HCT116 (cell line): ENCODE measurements at regions not wholly inside any gene's neighbourhood (a gene's known extent, or its start where the extent isn't known, plus 50 kb on each side); places are given as distances from the start of the nearest gene placed in this dataset.

Experiments used
- ATAC-seq: fragments of 200-7000 bp; cut with Tn5 transposase; 2 replicates; pipeline ENCODE4 v1.9.1; 2020; ENCODE audit warnings: mild to moderate bottlenecking, moderate library complexity
- BruUV-seq: library from RNA; stranded (reverse); fragments of 400-500 nt; replicated peaks from 2 replicates; lab custom pipeline; 2021; lab: Mats Ljungman, UMichigan
- CTCF ChIA-PET: fragments of 300-600 bp; sonication (Branson Sonifier 250); formaldehyde crosslinking; loops from one replicate; lab custom pipeline; 2021; ENCODE audit warnings: antibody characterized with exemption; lab: Charles Lee
- POLR2A ChIA-PET: fragments of 300-600, 350-600 bp; sonication (Branson Sonifier 250); formaldehyde crosslinking; loops from one replicate; lab custom pipeline; 2021; ENCODE audit warnings: antibody characterized with exemption; lab: Charles Lee
- RAD21 ChIA-PET, 2 experiments: fragments of 300-600 bp; sonication (Branson Sonifier 250); formaldehyde crosslinking; loops; one replicate each; lab custom pipeline; 2023; ENCODE audit warnings: low total read pairs in 2 of 2; ENCODE audit not compliant: uncharacterized antibody in 2 of 2, unreplicated experiment in 2 of 2, low non-redundant PET in 1 of 2; lab: Charles Lee
- DNase-seq: peaks from one replicate; pipeline ENCODE4 v3.0.0-alpha.2; 2010; ENCODE audit warnings: low read depth, low spot score
- H2AFZ ChIP-seq: fragments of 200-600 bp; shearing (Covaris generic), sonication (generic); 2 replicates; pipeline ENCODE4 v1.6.1; 2017; ENCODE audit warnings: low read depth, mixed run types, mixed read lengths, antibody characterized with exemption, low read length; ENCODE audit not compliant: poor library complexity, severe bottlenecking
- H3K27ac ChIP-seq: 2 replicates; pipeline ENCODE4 v1.5.1; 2012; ENCODE audit warnings: low read depth, low read length
- H3K27me3 ChIP-seq: fragments of 200-600 bp; sonication (generic); 2 replicates; pipeline ENCODE4 v1.6.1; 2016; ENCODE audit warnings: mixed run types, low read length, mixed read lengths; ENCODE audit not compliant: insufficient read depth
- H3K36me3 ChIP-seq, 2 experiments: fragments of 200-500 bp in 1 of 2; fragments of 200-600 bp in 1 of 2; sonication (Bioruptor generic) in 1 of 2; sonication (generic) in 1 of 2; 2 replicates each; pipeline versions ENCODE4 v1.5.1 to v1.6.1; 2014 to 2016; ENCODE audit warnings: low read length in 2 of 2, inconsistent platforms in 1 of 2, mixed read lengths in 1 of 2, mixed run types in 1 of 2; ENCODE audit not compliant: insufficient read depth in 2 of 2, control insufficient read depth in 1 of 2
- H3K4me1 ChIP-seq, 2 experiments: fragments of 200-600 bp in 1 of 2; sonication (generic) in 1 of 2; 2 replicates each; pipeline versions ENCODE4 v1.5.1 to v1.6.1; 2012 to 2017; ENCODE audit warnings: low read length in 2 of 2, inconsistent platforms in 1 of 2, mild to moderate bottlenecking in 1 of 2, mixed read lengths in 1 of 2, mixed run types in 1 of 2, moderate library complexity in 1 of 2; ENCODE audit not compliant: insufficient read depth in 2 of 2, control insufficient read depth in 1 of 2
- H3K4me2 ChIP-seq: fragments of 200-600 bp; sonication (generic); 2 replicates; pipeline ENCODE4 v1.6.1; 2017; ENCODE audit warnings: mixed run types, low read length, mixed read lengths
- H3K4me3 ChIP-seq, 2 experiments: fragments of 200-600 bp in 1 of 2; sonication (generic) in 1 of 2; replicated peaks in 1 of 2; 2 replicates each; pipeline ENCODE4 v1.5.1; 2011 to 2016; ENCODE audit warnings: low read length in 2 of 2, control low read depth in 1 of 2, low read depth in 1 of 2, mild to moderate bottlenecking in 1 of 2, mixed read lengths in 1 of 2, mixed run types in 1 of 2
- H3K79me2 ChIP-seq: fragments of 200-600 bp; sonication (generic); 2 replicates; pipeline ENCODE4 v1.6.1; 2017; ENCODE audit warnings: mild to moderate bottlenecking, mixed run types, low read length, moderate library complexity, mixed read lengths; ENCODE audit not compliant: insufficient read depth
- H3K9ac ChIP-seq: fragments of 200-600 bp; sonication (generic); 2 replicates; pipeline ENCODE4 v1.6.1; 2016; ENCODE audit warnings: low read length, mixed read lengths
- H3K9me2 ChIP-seq: fragments of 200-600 bp; sonication (generic), shearing (Covaris generic); 2 replicates; pipeline ENCODE4 v1.6.1; 2017; ENCODE audit warnings: mixed run types, mild to moderate bottlenecking, moderate library complexity; ENCODE audit not compliant: insufficient read depth
- H3K9me3 ChIP-seq, 2 experiments: fragments of 200-500 bp in 1 of 2; fragments of 200-600 bp in 1 of 2; sonication (Bioruptor generic) in 1 of 2; sonication (generic) in 1 of 2; 2 replicates each; pipeline ENCODE4 v1.6.1; 2014 to 2017; ENCODE audit warnings: low read length in 2 of 2, mixed read lengths in 2 of 2, inconsistent platforms in 1 of 2, low read depth in 1 of 2, mild to moderate bottlenecking in 1 of 2, mixed run types in 1 of 2, moderate library complexity in 1 of 2; ENCODE audit not compliant: control insufficient read depth in 1 of 2, insufficient read depth in 1 of 2
- H4K20me1 ChIP-seq: fragments of 200-600 bp; sonication (generic), shearing (Covaris generic); 2 replicates; pipeline ENCODE4 v1.6.1; 2017; ENCODE audit warnings: mixed run types, mild to moderate bottlenecking, moderate library complexity; ENCODE audit not compliant: insufficient read depth
- CBX3 ChIP-seq: IDR thresholded peaks from 2 replicates; pipeline ENCODE4 v1.6.1; 2012; ENCODE audit warnings: low read depth
- EZH2phosphoT487 ChIP-seq: fragments of 200-600 bp; IDR thresholded peaks from 2 replicates; pipeline ENCODE4 v1.6.1; 2018; ENCODE audit warnings: antibody characterized with exemption, borderline replicate concordance
- JUND ChIP-seq: IDR thresholded peaks from 2 replicates; pipeline ENCODE4 v1.6.1; 2012
- MAX ChIP-seq: IDR thresholded peaks from 2 replicates; pipeline ENCODE4 v1.6.1; 2012
- POLR2A ChIP-seq: IDR thresholded peaks from 2 replicates; pipeline ENCODE4 v1.7.0; 2011; ENCODE audit warnings: borderline replicate concordance; ENCODE audit not compliant: insufficient read depth, insufficient read length; ENCODE audit errors: extremely low read depth
- POLR2AphosphoS5 ChIP-seq: IDR thresholded peaks from 2 replicates; pipeline ENCODE4 v1.6.1; 2011; ENCODE audit warnings: mild to moderate bottlenecking, low read depth, low read length, moderate library complexity
- REST ChIP-seq: IDR thresholded peaks from 2 replicates; pipeline ENCODE4 v1.6.1; 2012; ENCODE audit warnings: low read depth
- SRF ChIP-seq: IDR thresholded peaks from 2 replicates; pipeline ENCODE4 v1.6.1; 2012; ENCODE audit warnings: low read depth
- TCF7L2 ChIP-seq: IDR thresholded peaks from 2 replicates; pipeline ENCODE4 v1.7.0; 2011; ENCODE audit warnings: borderline replicate concordance, inconsistent platforms; ENCODE audit not compliant: insufficient read depth, insufficient read length; ENCODE audit errors: extremely low read depth
- YY1 ChIP-seq: IDR thresholded peaks from 2 replicates; pipeline ENCODE4 v1.6.1; 2011; ENCODE audit warnings: low read length, low read depth, moderate library complexity, mild to moderate bottlenecking; ENCODE audit not compliant: insufficient replicate concordance; ENCODE audit errors: extremely low read depth
- intact Hi-C: fragments of 100-400 bp; cut with micrococcal nuclease; formaldehyde crosslinking; loops from 2 replicates; pipeline ENCODE4 v1.10.0; 2022
- TF ChIP-seq, protein P1 (sequence below), 3 experiments: fragments of 200-600 bp in 1 of 3; sonication (generic) in 1 of 3; IDR thresholded peaks in 2 of 3; conservative IDR thresholded peaks in 1 of 3; 2 replicates each; pipeline ENCODE4 v1.5.1; 2012 to 2017; ENCODE audit warnings: low read depth in 2 of 3, low read length in 2 of 3, antibody characterized with exemption in 1 of 3, borderline replicate concordance in 1 of 3, control low read depth in 1 of 3, mild to moderate bottlenecking in 1 of 3, mixed read lengths in 1 of 3, mixed run types in 1 of 3, moderate library complexity in 1 of 3; ENCODE audit not compliant: insufficient read depth in 1 of 3

- Histone ChIP-seq H3K27ac (no peak overlapping the region), H3K36me3 (no peaks in the 10 kb centered on the region), H3K4me3 (no peak overlapping the region), H3K9me2 (no peaks in the 10 kb centered on the region), H4K20me1 (no peaks in the 10 kb centered on the region), H3K9me3 (no peaks in the 10 kb centered on the region), H3K9ac (no peak overlapping the region), H3K4me1 (no peaks in the 10 kb centered on the region), H3K79me2 (no peaks in the 10 kb centered on the region), H3K4me2 (no peak overlapping the region), H3K27me3 (no peaks in the 10 kb centered on the region), H2AFZ (no peak overlapping the region)
- no peak for ATAC-seq
- no TSS peak for BruUV-seq
- intact Hi-C loops, result no loop called here
- ChIA-PET CTCF (no interaction called here), POLR2A (no interaction called here), RAD21 (no interaction called here)
- DNase-seq, result no peak
- TF ChIP-seq MAX, result no peak
- TF ChIP-seq, protein P1, sequence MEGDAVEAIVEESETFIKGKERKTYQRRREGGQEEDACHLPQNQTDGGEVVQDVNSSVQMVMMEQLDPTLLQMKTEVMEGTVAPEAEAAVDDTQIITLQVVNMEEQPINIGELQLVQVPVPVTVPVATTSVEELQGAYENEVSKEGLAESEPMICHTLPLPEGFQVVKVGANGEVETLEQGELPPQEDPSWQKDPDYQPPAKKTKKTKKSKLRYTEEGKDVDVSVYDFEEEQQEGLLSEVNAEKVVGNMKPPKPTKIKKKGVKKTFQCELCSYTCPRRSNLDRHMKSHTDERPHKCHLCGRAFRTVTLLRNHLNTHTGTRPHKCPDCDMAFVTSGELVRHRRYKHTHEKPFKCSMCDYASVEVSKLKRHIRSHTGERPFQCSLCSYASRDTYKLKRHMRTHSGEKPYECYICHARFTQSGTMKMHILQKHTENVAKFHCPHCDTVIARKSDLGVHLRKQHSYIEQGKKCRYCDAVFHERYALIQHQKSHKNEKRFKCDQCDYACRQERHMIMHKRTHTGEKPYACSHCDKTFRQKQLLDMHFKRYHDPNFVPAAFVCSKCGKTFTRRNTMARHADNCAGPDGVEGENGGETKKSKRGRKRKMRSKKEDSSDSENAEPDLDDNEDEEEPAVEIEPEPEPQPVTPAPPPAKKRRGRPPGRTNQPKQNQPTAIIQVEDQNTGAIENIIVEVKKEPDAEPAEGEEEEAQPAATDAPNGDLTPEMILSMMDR (IDR thresholded peaks at IDR 0.05 in 2 of 3, conservative IDR thresholded peaks at IDR 0.05 in 1 of 3; ENCODE audit: borderline replicate concordance in 1 of 3, insufficient read depth in 1 of 3, low read depth in 2 of 3, low read length in 2 of 3), result no peak
- TF ChIP-seq SRF, result no peak
- no peak for TF ChIP-seq CBX3
- TF ChIP-seq TCF7L2, result no peak
- TF ChIP-seq EZH2phosphoT487, result no peak
- TF ChIP-seq JUND, result no peak
- no peak for TF ChIP-seq YY1
- TF ChIP-seq POLR2AphosphoS5, result no peak
- no peak for TF ChIP-seq REST
- TF ChIP-seq POLR2A, result no peak
Measured at GRCh38 chr17:72223866-72224291, 103.1 kb downstream of the SOX9 start.
